NOMO-1 treated with dmso at 0.1 percent for 144 hours (cell line): ENCODE measurements at regions not wholly inside any gene's neighbourhood (a gene's known extent, or its start where the extent isn't known, plus 50 kb on each side); places are given as distances from the start of the nearest gene placed in this dataset.

Experiments
- DNase-seq: peaks from one replicate; lab custom pipeline; 2025; ENCODE audit not compliant: unreplicated experiment; lab: John Stamatoyannopoulos, UW

GRCh38 chr20:10802236-10802635, 128.4 kb upstream of the JAG1 start:
- no peak for DNase-seq

GRCh38 chr20:10805764-10806163, 132.0 kb upstream of the JAG1 start:
- no peak for DNase-seq

GRCh38 chr20:10806539-10806938, 132.7 kb upstream of the JAG1 start:
- DNase-seq: no peak

- DNase-seq: no peak
These were observed 133.2 kb upstream of the JAG1 start for GRCh38 chr20:10807013-10807412.

GRCh38 chr20:10812759-10813327, 139.0 kb upstream of the JAG1 start:
- no peak for DNase-seq

GRCh38 chr20:10823585-10823984, 149.8 kb upstream of the JAG1 start:
- no peak for DNase-seq

GRCh38 chr20:10824750-10825500, 151.1 kb upstream of the JAG1 start:
- no peak for DNase-seq

- DNase-seq: no peak
These were observed 152.3 kb upstream of the JAG1 start for GRCh38 chr20:10826111-10826510.

- no peak for DNase-seq
These were observed 154.4 kb upstream of the JAG1 start for GRCh38 chr20:10828180-10828579.

GRCh38 chr20:10832141-10832540, 158.3 kb upstream of the JAG1 start:
- DNase-seq: no peak

GRCh38 chr20:10837901-10838300, 164.1 kb upstream of the JAG1 start:
- DNase-seq: no peak

GRCh38 chr20:10842116-10842515, 168.3 kb upstream of the JAG1 start:
- DNase-seq: no peak

- DNase-seq: no peak
These were observed 169.4 kb upstream of the JAG1 start for GRCh38 chr20:10843146-10843711.

- no peak for DNase-seq
These were observed 173.0 kb upstream of the JAG1 start for GRCh38 chr20:10846766-10847165.

GRCh38 chr20:10848810-10849370, 175.1 kb upstream of the JAG1 start:
- no peak for DNase-seq

GRCh38 chr20:10853176-10853575, 179.4 kb upstream of the JAG1 start:
- DNase-seq: no peak

GRCh38 chr20:10853731-10854130, 179.9 kb upstream of the JAG1 start:
- DNase-seq: no peak

GRCh38 chr20:10854976-10855375, 181.2 kb upstream of the JAG1 start:
- no peak for DNase-seq

GRCh38 chr20:10855778-10856177, 182.0 kb upstream of the JAG1 start:
- no peak for DNase-seq

- DNase-seq: no peak
These were observed 182.6 kb upstream of the JAG1 start for GRCh38 chr20:10856237-10857015.

- DNase-seq: peak; percentile 64
These were observed 183.7 kb upstream of the JAG1 start for GRCh38 chr20:10857352-10858070.
